GM12875 (cell line): ENCODE measurements at regions not wholly inside any gene's neighbourhood (a gene's known extent, or its start where the extent isn't known, plus 50 kb on each side); places are given as distances from the start of the nearest gene placed in this dataset.
"Not testable (repeated sequence)": the region's sequence is repeated elsewhere in the genome, so short reads cannot be mapped to it uniquely, and the experiment has no call there.

ENCODE experiments used
- H3K4me3 ChIP-seq: one replicate; pipeline ENCODE4 v1.5.1; 2011; ENCODE audit warnings: low read depth, low read length, control low read depth
- TF ChIP-seq, protein P1 (sequence below): IDR thresholded peaks from 2 replicates; pipeline ENCODE4 v1.5.1; 2011; ENCODE audit warnings: low read depth, mild to moderate bottlenecking, control low read depth, inconsistent platforms, low read length, moderate library complexity, borderline replicate concordance; ENCODE audit not compliant: insufficient read depth

DNA sequence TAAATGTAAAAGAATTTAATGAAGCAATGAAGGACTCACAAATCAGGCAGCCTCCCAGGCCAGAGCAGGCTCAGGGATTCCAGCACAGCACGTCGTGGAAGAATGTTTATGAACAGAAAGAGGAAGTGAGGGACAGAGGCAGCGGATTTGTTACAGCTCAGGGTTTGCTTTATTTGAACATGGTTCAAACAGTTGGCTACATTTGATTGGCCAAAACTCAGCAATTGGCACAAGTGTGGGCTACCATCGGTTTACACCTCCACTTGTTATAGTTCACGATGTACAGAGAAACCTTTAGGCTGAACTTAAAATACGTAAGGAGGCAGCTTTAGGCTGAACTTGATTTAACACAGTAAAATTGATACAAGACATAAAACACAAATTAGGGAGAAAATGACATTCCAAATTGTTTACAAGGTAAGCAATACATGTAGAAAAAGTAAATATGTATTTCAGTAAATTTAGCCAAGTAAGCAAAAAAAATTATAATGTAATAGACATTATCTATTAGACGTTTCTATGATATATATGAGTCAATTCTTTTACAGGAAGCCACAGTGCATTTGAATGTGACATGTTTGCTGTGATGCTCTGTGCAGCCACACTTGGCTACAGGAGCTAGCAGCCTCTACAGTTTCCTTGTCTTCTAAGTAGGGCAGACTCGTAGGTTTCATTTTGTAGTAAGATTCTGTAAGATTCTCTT, 126.5 kb downstream of the ADSS2 start:
- no peak overlapping the region for H3K4me3 ChIP-seq
- TF ChIP-seq, protein P1, sequence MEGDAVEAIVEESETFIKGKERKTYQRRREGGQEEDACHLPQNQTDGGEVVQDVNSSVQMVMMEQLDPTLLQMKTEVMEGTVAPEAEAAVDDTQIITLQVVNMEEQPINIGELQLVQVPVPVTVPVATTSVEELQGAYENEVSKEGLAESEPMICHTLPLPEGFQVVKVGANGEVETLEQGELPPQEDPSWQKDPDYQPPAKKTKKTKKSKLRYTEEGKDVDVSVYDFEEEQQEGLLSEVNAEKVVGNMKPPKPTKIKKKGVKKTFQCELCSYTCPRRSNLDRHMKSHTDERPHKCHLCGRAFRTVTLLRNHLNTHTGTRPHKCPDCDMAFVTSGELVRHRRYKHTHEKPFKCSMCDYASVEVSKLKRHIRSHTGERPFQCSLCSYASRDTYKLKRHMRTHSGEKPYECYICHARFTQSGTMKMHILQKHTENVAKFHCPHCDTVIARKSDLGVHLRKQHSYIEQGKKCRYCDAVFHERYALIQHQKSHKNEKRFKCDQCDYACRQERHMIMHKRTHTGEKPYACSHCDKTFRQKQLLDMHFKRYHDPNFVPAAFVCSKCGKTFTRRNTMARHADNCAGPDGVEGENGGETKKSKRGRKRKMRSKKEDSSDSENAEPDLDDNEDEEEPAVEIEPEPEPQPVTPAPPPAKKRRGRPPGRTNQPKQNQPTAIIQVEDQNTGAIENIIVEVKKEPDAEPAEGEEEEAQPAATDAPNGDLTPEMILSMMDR: no peak

DNA sequence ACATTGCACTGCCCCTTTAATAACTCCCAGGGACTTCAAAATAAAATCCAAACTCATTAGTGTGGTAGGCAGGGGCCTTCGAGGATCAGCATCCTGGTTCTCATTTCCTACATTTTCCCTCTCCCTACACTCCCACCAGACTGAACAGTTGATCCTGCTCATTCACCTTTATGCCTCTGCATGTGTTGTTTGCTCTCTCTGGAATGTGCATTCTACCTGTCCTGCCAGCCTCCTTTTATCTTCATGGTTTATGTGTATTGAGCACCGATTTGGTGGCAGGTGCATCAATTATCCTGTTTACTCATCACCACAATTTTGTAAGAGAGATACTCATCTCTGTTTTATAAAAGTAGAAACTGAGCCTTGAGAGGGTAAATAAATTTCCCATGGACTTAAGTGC, 125.0 kb downstream of the ADSS2 start:
- H3K4me3 ChIP-seq: no peak overlapping the region
- TF ChIP-seq, protein P1: no peak

DNA sequence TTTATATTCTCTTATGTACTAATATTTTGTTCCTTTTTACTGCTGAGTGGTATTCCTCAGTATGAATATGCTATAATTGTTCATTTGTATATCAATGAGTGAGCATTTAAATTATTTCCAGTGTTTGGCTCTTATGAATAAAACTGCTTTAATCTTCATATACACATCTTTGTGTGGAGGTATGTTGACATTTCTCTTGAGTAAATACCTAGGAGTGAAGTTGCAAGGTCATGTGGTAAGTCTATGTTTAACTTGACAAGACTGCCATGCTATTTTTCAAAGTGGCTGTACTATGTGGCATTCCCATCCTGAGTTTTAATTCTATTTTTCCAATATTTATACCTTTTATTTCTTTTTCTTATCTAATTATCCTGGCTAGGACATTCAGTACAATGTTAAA, 124.2 kb downstream of the ADSS2 start:
- TF ChIP-seq, protein P1: no peak
- H3K4me3 ChIP-seq: no peak overlapping the region

DNA sequence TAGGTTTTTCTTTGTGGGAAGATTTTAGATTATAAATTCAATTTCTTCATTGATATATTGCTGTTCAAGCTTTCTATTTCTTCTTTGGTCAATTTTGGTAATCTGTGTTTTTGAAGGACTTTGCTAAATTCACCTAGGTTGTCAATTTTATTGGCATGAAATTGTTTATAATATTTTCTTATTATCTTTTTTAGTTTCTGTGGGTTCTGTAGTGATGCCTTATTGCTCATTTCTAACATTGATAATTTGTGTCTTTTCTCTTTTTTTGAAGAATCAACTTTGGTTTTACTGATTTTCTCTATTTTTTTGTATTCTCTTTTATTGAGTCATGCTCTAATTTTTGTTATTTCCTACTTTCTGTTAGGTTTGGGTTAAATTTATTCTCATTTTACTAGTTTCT, 123.2 kb downstream of the ADSS2 start:
- TF ChIP-seq, protein P1: no peak
- H3K4me3 ChIP-seq: no peak overlapping the region

DNA sequence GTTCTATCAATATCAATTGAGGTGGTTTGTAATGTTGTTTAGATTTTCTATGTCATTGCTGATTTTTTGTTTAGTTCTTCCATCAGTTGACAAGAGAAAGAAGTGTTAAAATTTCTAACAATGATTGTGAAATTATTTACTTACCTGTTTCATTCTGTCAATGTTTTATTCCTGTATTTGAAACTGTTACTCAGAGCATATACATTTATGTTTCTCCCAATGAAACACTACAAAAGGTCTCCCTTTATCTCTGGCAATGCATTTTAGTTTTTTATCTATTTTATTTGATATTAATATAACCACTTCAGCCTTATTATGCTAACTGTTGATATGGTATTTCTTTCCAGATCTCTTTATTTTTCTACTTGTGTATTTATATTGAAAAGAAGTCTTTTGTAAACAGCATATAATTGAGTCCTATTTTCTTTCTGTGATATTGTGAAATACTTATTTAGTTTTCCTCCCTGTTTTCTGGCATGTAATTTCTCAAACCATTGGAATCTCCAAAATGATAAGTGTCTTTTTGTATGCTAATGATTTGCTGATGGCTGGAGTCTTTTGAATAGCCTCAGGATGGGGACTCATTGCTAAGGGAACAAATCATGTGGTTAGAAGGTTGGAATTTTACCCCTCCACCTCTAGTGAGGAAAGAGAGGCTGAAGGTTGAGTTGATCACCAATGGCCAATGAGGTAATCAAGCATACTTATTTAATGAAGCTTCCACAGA, 122.0 kb downstream of the ADSS2 start:
- TF ChIP-seq, protein P1: no peak

DNA sequence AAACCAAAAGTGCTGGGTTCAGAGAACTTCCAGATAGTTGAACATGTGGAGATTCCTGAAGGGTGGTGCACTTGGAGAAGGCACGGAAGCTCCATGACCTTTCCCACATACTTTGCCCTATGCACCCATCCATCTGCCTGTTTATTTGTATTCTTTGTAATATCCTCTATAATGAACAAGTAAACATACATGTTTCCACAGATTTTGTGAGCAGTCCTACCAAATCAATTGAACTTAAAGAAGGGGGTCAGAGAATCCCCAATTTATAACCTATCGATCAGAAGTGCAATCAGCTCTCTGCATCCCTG, 121.4 kb downstream of the ADSS2 start:
- TF ChIP-seq, protein P1: no peak
- no peak overlapping the region for H3K4me3 ChIP-seq

More for the DNA sequence above, 122.0 kb downstream of the ADSS2 start:
- H3K4me3 ChIP-seq: no peak overlapping the region

DNA sequence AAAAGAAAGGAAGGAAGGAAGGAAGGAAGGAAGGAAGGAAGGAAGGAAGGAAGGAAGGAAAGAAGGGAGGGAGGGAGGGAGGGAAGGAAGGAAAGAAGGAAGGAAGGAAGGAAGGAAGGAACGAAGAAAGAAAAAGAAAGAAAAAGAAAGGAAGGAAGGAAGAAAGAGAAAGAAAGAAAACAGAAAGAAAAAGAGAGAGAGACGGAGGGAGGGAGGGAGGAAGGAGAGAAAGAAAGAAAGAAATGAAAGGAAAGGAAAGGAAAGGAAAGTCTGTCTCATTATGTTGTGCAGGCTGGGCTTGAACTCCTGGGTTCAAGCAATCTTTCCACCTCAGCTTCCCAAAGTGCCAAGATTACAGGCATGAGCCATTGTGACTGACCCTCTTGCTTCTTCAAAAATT, 118.9 kb downstream of the ADSS2 start:
- H3K4me3 ChIP-seq: not testable (repeated sequence)

DNA sequence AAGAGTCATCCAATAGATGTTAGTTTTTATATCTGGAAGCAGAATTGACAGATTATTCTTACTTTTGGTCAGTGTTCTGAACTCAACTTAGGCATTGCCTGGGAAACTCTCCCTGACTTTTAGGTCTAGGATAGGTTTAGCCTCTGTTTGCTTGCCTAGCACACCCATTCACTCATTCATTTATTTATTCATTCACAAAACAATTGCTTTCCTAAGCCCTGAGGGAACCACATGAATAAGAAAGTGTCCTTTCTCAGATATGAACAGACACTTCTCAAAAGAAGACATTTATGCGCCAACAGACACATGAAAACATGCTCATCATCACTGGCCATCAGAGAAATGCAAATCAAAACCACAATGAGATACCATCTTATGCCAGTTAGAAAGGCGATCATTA, 117.4 kb downstream of the ADSS2 start:
- H3K4me3 ChIP-seq: not testable (repeated sequence)

DNA sequence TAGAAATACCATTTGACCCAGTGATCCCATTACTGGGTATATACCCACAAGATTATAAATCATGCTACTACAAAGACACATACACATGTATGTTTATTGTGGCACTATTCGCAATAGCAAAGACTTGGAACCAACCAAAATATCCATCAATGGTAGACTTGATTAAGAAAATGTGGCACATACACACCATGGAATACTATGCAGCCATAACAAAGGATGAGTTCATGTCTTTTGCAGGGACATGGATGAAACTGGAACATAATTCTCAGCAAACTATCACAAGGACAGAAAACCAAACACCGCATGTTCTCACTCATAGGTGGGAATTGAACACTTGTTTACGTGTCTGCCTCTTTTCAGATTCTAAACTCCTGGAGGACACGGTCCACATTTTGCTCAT, 116.9 kb downstream of the ADSS2 start:
- not testable (repeated sequence) for H3K4me3 ChIP-seq
